IPS-NIHi7 (cell line): ENCODE measurements at regions not wholly inside any gene's neighbourhood (a gene's known extent, or its start where the extent isn't known, plus 50 kb on each side); places are given as distances from the start of the nearest gene placed in this dataset.
"Not testable (repeated sequence)": the region's sequence is repeated elsewhere in the genome, so short reads cannot be mapped to it uniquely, and the experiment has no call there.

Experiments used
- DNase-seq: peaks from one replicate; pipeline ENCODE4 v3.0.0; 2012; ENCODE audit warnings: mixed read lengths; ENCODE audit errors: extremely low spot score

DNA sequence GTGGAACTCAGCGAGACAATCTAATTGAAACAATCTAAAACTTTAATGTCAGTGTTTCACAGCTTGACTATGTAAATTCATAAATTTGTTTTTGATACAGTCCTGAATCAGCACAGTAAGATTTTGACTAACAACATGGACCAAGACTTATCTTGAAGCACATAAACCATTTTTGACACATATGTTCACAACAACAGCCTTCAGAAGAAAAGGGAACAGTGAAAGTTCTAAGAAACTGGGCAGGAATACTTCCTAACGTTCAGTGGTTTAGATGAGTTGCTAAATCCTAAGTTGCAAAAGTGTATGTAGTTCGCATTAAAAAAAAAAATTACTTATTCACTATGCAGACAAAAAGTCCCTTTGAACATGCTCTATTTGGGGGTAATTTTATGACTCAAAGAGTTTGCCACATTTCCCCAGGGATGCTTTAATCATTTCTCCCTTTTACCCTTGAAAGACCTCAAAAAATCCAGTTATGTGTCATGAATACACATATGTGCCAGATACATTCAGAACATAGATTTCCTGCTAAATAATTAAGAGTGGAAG is 120.2 kb downstream of the MRPL39 start:
- no peak for DNase-seq

DNA sequence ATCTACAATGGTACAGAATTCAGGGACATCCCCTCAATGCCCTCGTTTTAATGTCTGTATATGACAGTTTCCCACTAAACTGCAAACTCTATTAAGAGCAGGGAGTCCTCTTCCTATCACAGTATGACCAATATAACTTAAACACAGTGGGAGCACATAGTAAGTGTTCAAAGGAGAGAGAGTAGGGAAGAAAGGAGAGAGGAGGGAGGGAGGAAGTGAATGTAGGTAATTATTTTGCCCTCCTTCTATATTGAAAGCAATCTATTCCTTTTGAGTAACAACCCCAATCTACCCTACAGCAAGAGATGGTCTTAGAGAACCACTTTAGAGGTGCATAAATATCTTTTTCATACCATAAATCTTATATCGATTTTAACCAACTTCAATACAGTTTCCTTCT is 121.4 kb downstream of the MRPL39 start:
- DNase-seq = no peak

DNA sequence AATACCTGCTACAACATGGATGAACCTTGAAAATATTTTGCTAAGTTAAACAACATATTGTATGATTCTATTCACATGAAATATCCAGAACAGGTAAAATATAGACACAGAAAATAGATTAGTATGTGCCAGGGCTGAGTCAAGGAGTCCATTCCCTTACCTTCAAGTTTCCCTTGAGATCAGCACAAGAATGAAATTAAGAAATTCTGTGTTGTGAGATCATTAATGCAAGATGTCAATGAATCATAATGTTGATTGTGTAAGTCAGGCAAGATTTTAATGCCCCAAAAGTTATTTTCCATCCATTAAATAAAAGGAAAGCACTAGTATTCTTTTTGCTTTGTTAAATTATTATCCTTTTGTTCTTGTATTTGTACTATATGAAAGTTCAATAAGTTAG is 139.4 kb downstream of the MRPL39 start:
- DNase-seq = no peak

- not testable (repeated sequence) for DNase-seq
These were observed 140.2 kb downstream of the MRPL39 start for GRCh38 chr21:25467071-25467470.

DNA sequence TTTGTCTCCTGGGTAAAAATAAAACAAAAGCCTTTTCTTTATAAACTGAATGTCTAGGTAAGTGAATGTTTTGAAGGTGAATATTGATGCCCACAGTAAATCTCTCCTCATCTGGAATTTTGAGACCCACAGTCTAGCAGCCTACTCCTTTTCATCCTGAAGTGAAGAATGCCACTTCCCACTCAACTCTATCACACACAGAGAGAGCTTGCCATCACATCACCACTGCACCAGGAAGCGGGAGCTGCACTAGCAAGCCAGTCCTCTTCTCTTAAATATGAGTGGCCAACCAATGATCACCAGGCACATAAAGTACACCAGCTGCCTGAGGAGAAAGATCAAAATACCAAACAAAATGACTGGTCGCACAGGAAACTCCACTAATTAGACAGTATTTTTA is 140.8 kb downstream of the MRPL39 start:
- no peak for DNase-seq

DNA sequence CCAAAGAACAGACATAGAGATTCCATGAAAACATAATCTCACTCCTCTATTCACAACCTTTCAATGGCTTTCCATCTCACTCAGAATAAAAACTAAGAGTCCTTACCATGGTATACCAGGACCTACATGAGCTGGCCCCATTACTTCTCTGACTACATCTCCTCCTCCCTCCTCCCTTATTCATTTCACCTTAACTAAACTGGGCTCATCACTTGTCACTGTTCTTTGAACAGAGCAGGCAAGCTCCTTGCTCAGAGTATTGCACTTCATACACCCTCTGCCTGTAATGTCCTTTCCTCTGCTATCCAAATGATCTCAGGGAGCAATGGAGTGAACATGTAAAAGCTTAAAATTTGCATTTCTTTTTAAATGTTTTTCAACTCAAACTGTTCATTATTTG is 142.0 kb downstream of the MRPL39 start:
- no peak for DNase-seq

DNA sequence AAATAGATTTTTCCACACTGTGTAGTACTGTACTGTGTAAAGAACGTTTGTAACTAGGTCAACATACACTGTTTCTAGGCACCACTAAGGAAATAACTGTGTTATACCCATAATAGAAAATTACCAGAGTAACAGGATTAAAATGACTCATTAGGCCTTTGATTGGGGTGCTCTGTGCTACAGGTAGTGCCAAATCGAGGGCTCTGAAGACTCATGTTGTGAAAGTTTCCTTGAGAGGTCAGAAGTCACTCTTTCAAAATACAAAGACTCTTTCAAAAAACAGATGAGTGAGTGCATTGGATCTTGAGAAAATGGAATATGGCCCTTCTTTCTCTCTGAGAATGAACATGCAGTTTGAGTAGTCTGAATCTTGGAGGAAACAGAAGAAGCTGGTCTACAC is 143.0 kb downstream of the MRPL39 start:
- no peak for DNase-seq

- no peak for DNase-seq
These were observed 144.7 kb downstream of the MRPL39 start for GRCh38 chr21:25462517-25462971.

GRCh38 chr21:25461725-25462124 is 145.6 kb downstream of the MRPL39 start:
- no peak for DNase-seq

- DNase-seq = no peak
These were observed 147.3 kb downstream of the MRPL39 start for GRCh38 chr21:25459993-25460392.

GRCh38 chr21:25459365-25459764 is 147.9 kb downstream of the MRPL39 start:
- DNase-seq = no peak

DNA sequence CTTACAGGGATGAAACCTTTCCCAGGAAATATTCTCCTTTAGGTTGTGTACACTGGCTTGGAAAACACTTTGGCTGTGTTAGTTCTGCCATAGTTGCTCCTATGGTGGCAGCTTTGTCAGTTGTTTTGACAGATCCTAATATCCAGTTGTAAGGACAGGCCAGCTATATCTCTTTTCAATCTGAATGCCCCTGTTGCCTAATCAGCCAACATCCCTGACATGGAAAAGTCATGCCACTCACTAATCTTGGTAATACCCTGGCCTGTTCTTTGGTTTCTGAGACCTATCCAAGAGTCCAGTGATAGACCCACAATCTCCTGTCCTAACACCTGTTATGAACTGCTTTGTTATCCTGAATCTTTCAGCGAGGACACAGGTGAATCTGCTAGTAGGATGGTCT is 148.8 kb downstream of the MRPL39 start:
- no peak for DNase-seq

GRCh38 chr21:25457946-25458345 is 149.3 kb downstream of the MRPL39 start:
- no peak for DNase-seq

GRCh38 chr21:25457411-25457810 is 149.9 kb downstream of the MRPL39 start:
- no peak for DNase-seq

- no peak for DNase-seq
These were observed 150.6 kb downstream of the MRPL39 start for GRCh38 chr21:25456672-25457071.

GRCh38 chr21:25453524-25453923 is 153.8 kb downstream of the MRPL39 start:
- DNase-seq = no peak

DNA sequence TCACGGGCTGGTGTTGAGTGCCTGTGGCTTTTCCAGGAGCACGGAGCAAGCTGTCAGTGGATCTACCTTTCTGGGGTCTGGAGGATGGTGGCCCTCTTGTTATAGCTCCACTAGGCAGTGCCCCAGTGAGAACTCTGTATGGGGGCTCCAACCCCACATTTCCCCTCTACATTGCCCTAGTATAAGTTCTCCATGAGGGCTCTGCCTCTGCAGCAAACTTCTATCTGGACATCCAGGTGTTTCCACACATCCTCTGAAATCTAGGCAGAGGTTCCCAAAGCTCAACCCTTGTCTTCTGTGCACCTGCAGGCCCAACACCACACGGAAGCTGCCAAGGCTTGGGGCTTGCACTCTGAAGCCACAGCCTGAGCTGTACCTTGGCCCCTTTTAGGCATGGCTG is 157.3 kb downstream of the MRPL39 start:
- DNase-seq = no peak

- DNase-seq = no peak
These were observed 165.4 kb downstream of the MRPL39 start for GRCh38 chr21:25441835-25442234.

DNA sequence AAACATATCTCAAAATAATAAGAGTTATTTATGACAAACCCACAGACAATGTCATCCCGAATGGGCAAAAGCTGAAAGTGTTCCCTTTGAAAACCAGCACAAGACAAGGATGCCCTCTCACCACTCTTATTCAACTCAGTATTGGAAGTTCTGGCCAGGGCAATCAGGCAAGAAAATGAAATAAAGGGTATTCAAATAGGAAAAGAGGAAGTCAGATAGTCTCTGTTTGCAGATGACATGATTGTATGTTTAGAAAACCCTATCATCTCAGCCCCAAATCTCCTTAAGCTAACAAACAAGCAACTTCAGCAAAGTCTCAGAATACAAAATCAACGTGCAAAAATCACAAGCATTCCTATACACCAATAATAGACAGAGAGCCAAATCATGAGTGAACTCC is 169.8 kb downstream of the MRPL39 start:
- not testable (repeated sequence) for DNase-seq

GRCh38 chr21:25428537-25428936 is 178.7 kb downstream of the MRPL39 start:
- no peak for DNase-seq

DNA sequence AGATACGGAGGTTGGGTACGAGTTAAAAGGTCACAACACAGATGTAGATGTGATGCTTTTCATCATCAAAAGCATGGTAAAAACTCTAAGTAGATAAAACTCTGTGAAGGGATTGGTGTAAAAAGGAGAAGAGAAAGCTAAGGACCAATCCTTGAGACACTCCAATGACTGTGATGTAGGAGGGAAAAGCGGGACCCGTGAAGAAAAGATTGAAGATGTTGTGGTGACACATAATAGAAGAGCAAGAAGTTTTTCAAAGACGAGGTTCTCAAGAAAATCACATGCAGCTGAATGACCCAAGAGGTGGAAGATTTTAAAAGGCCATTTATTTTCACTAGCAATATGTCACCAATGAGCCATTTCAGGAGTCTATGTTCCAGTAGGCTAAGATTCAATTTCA is 179.5 kb downstream of the MRPL39 start:
- no peak for DNase-seq

GRCh38 chr21:25426580-25426979 is 180.7 kb downstream of the MRPL39 start:
- DNase-seq = no peak

GRCh38 chr21:25425156-25425555 is 182.1 kb downstream of the MRPL39 start:
- no peak for DNase-seq

- no peak for DNase-seq
These were observed 182.6 kb downstream of the MRPL39 start for GRCh38 chr21:25424634-25425033.
